IMR-90 (cell line): ENCODE measurements at regions not wholly inside any gene's neighbourhood (a gene's known extent, or its start where the extent isn't known, plus 50 kb on each side); places are given as distances from the start of the nearest gene placed in this dataset.

ENCODE experiments used
- ATAC-seq: fragments of 200-7000 bp; cut with Tn5 transposase; 2 replicates; pipeline ENCODE4 v1.9.1; 2020; ENCODE audit warnings: low read depth, mild to moderate bottlenecking, moderate library complexity
- BruUV-seq: library from RNA; stranded (reverse); fragments of 400-500 nt; replicated peaks from 2 replicates; lab custom pipeline; 2021; lab: Mats Ljungman, UMichigan
- CTCF ChIA-PET: fragments of 300-600 bp; formaldehyde crosslinking; extraction: SDS; loops from one replicate; lab custom pipeline; 2021; ENCODE audit warnings: antibody characterized with exemption; lab: Yijun Ruan, JAX
- POLR2A ChIA-PET: fragments of 300-600 bp; sonication (Branson Sonifier 250); formaldehyde crosslinking; loops from one replicate; lab custom pipeline; 2022; ENCODE audit warnings: antibody characterized with exemption; ENCODE audit not compliant: unreplicated experiment; lab: Charles Lee
- DNase-seq: peaks from one replicate; pipeline ENCODE4 v3.0.0; 2013
- H2AFZ ChIP-seq: replicated peaks from 2 replicates; pipeline ENCODE3; 2013; ENCODE audit warnings: low read length, mild to moderate bottlenecking; ENCODE audit not compliant: poor library complexity
- H2AK5ac ChIP-seq: 2 replicates; pipeline ENCODE4 v1.6.1; 2013; ENCODE audit warnings: low read depth, low read length, inconsistent platforms
- H2AK9ac ChIP-seq: replicated peaks from 2 replicates; pipeline ENCODE3; 2013; ENCODE audit warnings: mild to moderate bottlenecking, low read depth, low read length, moderate library complexity; ENCODE audit not compliant: poor library complexity
- H2BK120ac ChIP-seq: 2 replicates; pipeline ENCODE4 v1.6.1; 2013; ENCODE audit warnings: low read depth, low read length, inconsistent platforms
- H2BK15ac ChIP-seq: 3 replicates; pipeline ENCODE4 v1.6.1; 2013; ENCODE audit warnings: low read depth, low read length, inconsistent platforms
- H2BK20ac ChIP-seq: 2 replicates; pipeline ENCODE4 v1.6.1; 2013; ENCODE audit warnings: low read depth, mild to moderate bottlenecking, inconsistent platforms, low read length, moderate library complexity
- H2BK5ac ChIP-seq: 2 replicates; pipeline ENCODE4 v1.6.1; 2013; ENCODE audit warnings: mild to moderate bottlenecking, low read depth, low read length, inconsistent platforms; ENCODE audit not compliant: poor library complexity, severe bottlenecking
- H3K14ac ChIP-seq: replicated peaks from 2 replicates; pipeline ENCODE4 v1.6.1; 2013; ENCODE audit warnings: low read depth, low read length, inconsistent platforms
- H3K18ac ChIP-seq: 2 replicates; pipeline ENCODE4 v1.6.1; 2013; ENCODE audit warnings: low read depth, low read length, control low read depth
- H3K23ac ChIP-seq: 2 replicates; pipeline ENCODE4 v1.6.1; 2013; ENCODE audit warnings: low read depth, low read length, inconsistent platforms
- H3K27ac ChIP-seq: 2 replicates; pipeline ENCODE4 v1.5.1; 2013; ENCODE audit warnings: mild to moderate bottlenecking, control low read depth, low read length; ENCODE audit not compliant: insufficient read depth
- H3K27me3 ChIP-seq: 2 replicates; pipeline ENCODE4 v1.6.1; 2013; ENCODE audit warnings: low read length; ENCODE audit not compliant: control insufficient read depth, insufficient read depth
- H3K36me3 ChIP-seq: 2 replicates; pipeline ENCODE4 v1.6.1; 2013; ENCODE audit warnings: low read length, mixed read lengths; ENCODE audit not compliant: control insufficient read depth, insufficient read depth
- H3K4ac ChIP-seq: 2 replicates; pipeline ENCODE4 v1.6.1; 2013; ENCODE audit warnings: low read depth, low read length, inconsistent platforms
- H3K4me1 ChIP-seq: 2 replicates; pipeline ENCODE4 v1.6.1; 2013; ENCODE audit warnings: low read length, mixed read lengths; ENCODE audit not compliant: control insufficient read depth, insufficient read depth
- H3K4me2 ChIP-seq: 2 replicates; pipeline ENCODE4 v1.6.1; 2013; ENCODE audit warnings: low read depth, mild to moderate bottlenecking, control low read depth, low read length, moderate library complexity
- H3K4me3 ChIP-seq: 2 replicates; pipeline ENCODE4 v1.5.1; 2013; ENCODE audit warnings: low read depth, mild to moderate bottlenecking, control low read depth, low read length, moderate library complexity; ENCODE audit not compliant: insufficient read depth
- H3K56ac ChIP-seq: 2 replicates; pipeline ENCODE4 v1.6.1; 2013; ENCODE audit warnings: low read length, inconsistent platforms; ENCODE audit not compliant: insufficient read depth; ENCODE audit errors: extremely low read depth
- H3K79me1 ChIP-seq, 2 experiments: 2 replicates each; pipeline ENCODE4 v1.6.1; 2013; ENCODE audit warnings: low read length in 2 of 2, inconsistent platforms in 1 of 2, low read depth in 1 of 2
- H3K9ac ChIP-seq: 2 replicates; pipeline ENCODE4 v1.6.1; 2013; ENCODE audit warnings: low read depth, low read length, control low read depth
- H3K9me1 ChIP-seq: 2 replicates; pipeline ENCODE4 v1.6.1; 2013; ENCODE audit warnings: low read length, inconsistent platforms; ENCODE audit not compliant: insufficient read depth
- H3K9me3 ChIP-seq: 2 replicates; pipeline ENCODE4 v1.6.1; 2013; ENCODE audit warnings: low read length; ENCODE audit not compliant: control insufficient read depth, insufficient read depth
- H4K20me1 ChIP-seq: 2 replicates; pipeline ENCODE4 v1.6.1; 2013; ENCODE audit warnings: low read length, inconsistent platforms; ENCODE audit not compliant: insufficient read depth
- H4K5ac ChIP-seq: 2 replicates; pipeline ENCODE4 v1.6.1; 2013; ENCODE audit warnings: mild to moderate bottlenecking, low read depth, low read length, control low read depth
- H4K8ac ChIP-seq, 2 experiments: 2 replicates each; pipeline ENCODE4 v1.6.1; 2013; ENCODE audit warnings: low read depth in 2 of 2, low read length in 2 of 2, control low read depth in 1 of 2, inconsistent platforms in 1 of 2
- H4K91ac ChIP-seq: 2 replicates; pipeline ENCODE4 v1.6.1; 2013; ENCODE audit warnings: low read depth, low read length, inconsistent platforms; ENCODE audit not compliant: insufficient read depth
- BHLHE40 ChIP-seq: fragments of 150-350 bp; IDR thresholded peaks from 2 replicates; pipeline ENCODE4 v1.6.1; 2016; ENCODE audit warnings: mild to moderate bottlenecking, low read depth, low read length
- CEBPB ChIP-seq: IDR thresholded peaks from 2 replicates; pipeline ENCODE4 v1.6.1; 2012; ENCODE audit warnings: low read depth, low read length, improper control_type of control experiment
- CHD1 ChIP-seq: IDR thresholded peaks from 2 replicates; pipeline ENCODE4 v1.6.1; 2012; ENCODE audit warnings: low read depth, low read length, improper control_type of control experiment
- CTCF ChIP-seq: conservative IDR thresholded peaks from 2 replicates; pipeline ENCODE4 v1.5.1; 2012; ENCODE audit warnings: mild to moderate bottlenecking, low read depth, low read length, improper control_type of control experiment
- FOS ChIP-seq: fragments of 150-350 bp; IDR thresholded peaks from 2 replicates; pipeline ENCODE4 v1.6.1; 2016; ENCODE audit warnings: low read depth, low read length
- MAFK ChIP-seq: IDR thresholded peaks from 2 replicates; pipeline ENCODE4 v1.6.1; 2012; ENCODE audit warnings: low read depth, low read length, improper control_type of control experiment
- MAZ ChIP-seq: IDR thresholded peaks from 2 replicates; pipeline ENCODE4 v1.6.1; 2012; ENCODE audit warnings: low read depth, mild to moderate bottlenecking, low read length, improper control_type of control experiment, moderate library complexity, borderline replicate concordance
- MXI1 ChIP-seq: IDR thresholded peaks from 2 replicates; pipeline ENCODE4 v1.6.1; 2012; ENCODE audit warnings: low read depth, mild to moderate bottlenecking, low read length, moderate library complexity, borderline replicate concordance
- NFE2L2 ChIP-seq: fragments of 150-350 bp; IDR thresholded peaks from 2 replicates; pipeline ENCODE4 v1.6.1; 2016; ENCODE audit warnings: low read depth, mild to moderate bottlenecking, low read length
- POLR2A ChIP-seq: IDR thresholded peaks from 2 replicates; pipeline ENCODE4 v1.6.1; 2012; ENCODE audit warnings: mild to moderate bottlenecking, low read depth, low read length
- RAD21 ChIP-seq: IDR thresholded peaks from 2 replicates; pipeline ENCODE4 v1.6.1; 2012; ENCODE audit warnings: low read length, improper control_type of control experiment
- RCOR1 ChIP-seq: IDR thresholded peaks from 2 replicates; pipeline ENCODE4 v1.6.1; 2012; ENCODE audit warnings: mild to moderate bottlenecking, low read length, improper control_type of control experiment; ENCODE audit not compliant: insufficient replicate concordance
- RFX5 ChIP-seq: IDR thresholded peaks from 2 replicates; pipeline ENCODE4 v1.8.0; 2012; ENCODE audit warnings: low read depth, mild to moderate bottlenecking, low read length, moderate library complexity
- SMC3 ChIP-seq: fragments of 150-350 bp; IDR thresholded peaks from 2 replicates; pipeline ENCODE4 v1.6.1; 2016; ENCODE audit warnings: low read depth, mild to moderate bottlenecking, antibody characterized with exemption, low read length, moderate library complexity
- USF2 ChIP-seq: fragments of 150-350 bp; IDR thresholded peaks from 2 replicates; pipeline ENCODE4 v1.6.1; 2017; ENCODE audit warnings: mild to moderate bottlenecking, antibody characterized with exemption, low read length, low read depth
- WGBS, 2 experiments: methylation state at CpG; one replicate each; pipeline versions ENCODE4 v1.1.5 to v1.1.7; 2013; ENCODE audit warnings: missing lambda C conversion rate in 2 of 2; ENCODE audit not compliant: insufficient read length in 1 of 2; ENCODE audit errors: extremely low coverage in 2 of 2; 5-methylcytosine and 5-hydroxymethylcytosine counted together
- dilution Hi-C: fragments of 300-500 bp; cut with HindIII; formaldehyde crosslinking; loops from one replicate; pipeline ENCODE4 v1.14.3; 2018; ENCODE audit warnings: low sequenced_read_pairs; ENCODE audit not compliant: unreplicated experiment
- in situ Hi-C: fragments of 300-500 bp; cut with MboI; formaldehyde crosslinking; loops from 3 replicates; pipeline ENCODE4 v1.14.3; 2019; ENCODE audit warnings: low sequenced_read_pairs, inconsistent platforms, mixed read lengths
- intact Hi-C: fragments of 100-400 bp; cut with micrococcal nuclease; formaldehyde crosslinking; loops from 2 replicates; pipeline ENCODE4 v1.10.0; 2022
- TF ChIP-seq, protein P1 (sequence below): fragments of 150-350 bp; IDR thresholded peaks from 2 replicates; pipeline ENCODE4 v1.6.1; 2016; ENCODE audit warnings: low read depth, mild to moderate bottlenecking, low read length, moderate library complexity, borderline replicate concordance

GRCh38 chr6:108736832-108737231 lies 111.4 kb upstream of the ARMC2 start:
- Histone ChIP-seq H3K4me1 (peaks cover 16% of the 10 kb centered on the region), H3K9me3 (no peaks in the 10 kb centered on the region), H2AK9ac (no peak overlapping the region), H3K27ac (peak overlapping the region; percentile 27; the same call in 1 of the 2 replicates), H3K36me3 (no peaks in the 10 kb centered on the region), H4K91ac (no peak overlapping the region), H3K9ac (no peak overlapping the region), H2BK120ac (peak overlapping the region; percentile 82; the same call in 1 of the 2 replicates), H3K4me3 (no peak overlapping the region), H3K18ac (peak overlapping the region; percentile 37; the same call in 1 of the 2 replicates), H3K4ac (no peak overlapping the region), H2AFZ (no peak overlapping the region), H3K14ac (no peak overlapping the region), H4K20me1 (no peaks in the 10 kb centered on the region), H3K27me3 (no peaks in the 10 kb centered on the region), H2BK5ac (peak overlapping the region; percentile 90), H3K9me1 (peaks cover 12% of the 10 kb centered on the region), H2BK15ac (no peak overlapping the region), H4K8ac (peak overlapping the region in 1 of 2 experiments; percentile 47; a peak in 1 of 4 replicates), H4K5ac (no peak overlapping the region), H3K23ac (no peak overlapping the region), H3K56ac (peak overlapping the region; percentile 17; the same call in 1 of the 2 replicates), H3K4me2 (no peak overlapping the region), H2AK5ac (no peak overlapping the region), H3K79me1 (peaks cover 0 to 7% of the 10 kb centered on the region in 2 experiments; a peak in 1 of 4 replicates), H2BK20ac (peak overlapping the region; percentile 72; the same call in 1 of the 2 replicates)
- ATAC-seq, result peak; percentile 86
- dilution Hi-C loops (no loop called here), intact Hi-C loops (no loop called here), in situ Hi-C loops (no loop called here)
- TF ChIP-seq RCOR1, result no peak
- TF ChIP-seq CHD1, result no peak
- peak; percentile 98 for TF ChIP-seq MAZ
- TF ChIP-seq CTCF, result no peak
- 0 out of 2 replicates have a peak, but pooled peaks have one; percentile 12 for TF ChIP-seq CEBPB
- TF ChIP-seq MXI1, result no peak
- TF ChIP-seq NFE2L2, result no peak
- TF ChIP-seq BHLHE40, result no peak
- TF ChIP-seq SMC3, result no peak
- no peak for TF ChIP-seq RAD21
- TF ChIP-seq MAFK, result no peak
- TF ChIP-seq USF2, result no peak
- TF ChIP-seq POLR2A, result no peak
- TF ChIP-seq, protein P1, sequence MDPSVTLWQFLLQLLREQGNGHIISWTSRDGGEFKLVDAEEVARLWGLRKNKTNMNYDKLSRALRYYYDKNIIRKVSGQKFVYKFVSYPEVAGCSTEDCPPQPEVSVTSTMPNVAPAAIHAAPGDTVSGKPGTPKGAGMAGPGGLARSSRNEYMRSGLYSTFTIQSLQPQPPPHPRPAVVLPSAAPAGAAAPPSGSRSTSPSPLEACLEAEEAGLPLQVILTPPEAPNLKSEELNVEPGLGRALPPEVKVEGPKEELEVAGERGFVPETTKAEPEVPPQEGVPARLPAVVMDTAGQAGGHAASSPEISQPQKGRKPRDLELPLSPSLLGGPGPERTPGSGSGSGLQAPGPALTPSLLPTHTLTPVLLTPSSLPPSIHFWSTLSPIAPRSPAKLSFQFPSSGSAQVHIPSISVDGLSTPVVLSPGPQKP, result no peak
- no peak for TF ChIP-seq RFX5
- peak; percentile 75 for TF ChIP-seq FOS
- DNase-seq, result peak; percentile 92
- no CpG with 5 or more reads among the region's 4 CpGs for WGBS, 2 experiments
- ChIA-PET POLR2A (no interaction called here), CTCF (no interaction called here)
- no TSS peak for BruUV-seq
